OCI-LY7 (cell line): ENCODE measurements at regions not wholly inside any gene's neighbourhood (a gene's known extent, or its start where the extent isn't known, plus 50 kb on each side); places are given as distances from the start of the nearest gene placed in this dataset.

Source experiments
- EZH2phosphoT487 ChIP-seq: fragments of 200-600 bp; sonication (generic); IDR thresholded peaks from 2 replicates; pipeline ENCODE4 v1.6.1; 2018; ENCODE audit warnings: low read depth, borderline replicate concordance, mild to moderate bottlenecking, mixed run types, antibody characterized with exemption, low read length, moderate library complexity, mixed read lengths
- TF ChIP-seq, protein P1 (sequence below): fragments of 200-600 bp; sonication (generic); conservative IDR thresholded peaks from 2 replicates; pipeline ENCODE4 v1.5.1; 2014; ENCODE audit warnings: mild to moderate bottlenecking, antibody characterized with exemption, low read length, moderate library complexity, mixed read lengths

DNA sequence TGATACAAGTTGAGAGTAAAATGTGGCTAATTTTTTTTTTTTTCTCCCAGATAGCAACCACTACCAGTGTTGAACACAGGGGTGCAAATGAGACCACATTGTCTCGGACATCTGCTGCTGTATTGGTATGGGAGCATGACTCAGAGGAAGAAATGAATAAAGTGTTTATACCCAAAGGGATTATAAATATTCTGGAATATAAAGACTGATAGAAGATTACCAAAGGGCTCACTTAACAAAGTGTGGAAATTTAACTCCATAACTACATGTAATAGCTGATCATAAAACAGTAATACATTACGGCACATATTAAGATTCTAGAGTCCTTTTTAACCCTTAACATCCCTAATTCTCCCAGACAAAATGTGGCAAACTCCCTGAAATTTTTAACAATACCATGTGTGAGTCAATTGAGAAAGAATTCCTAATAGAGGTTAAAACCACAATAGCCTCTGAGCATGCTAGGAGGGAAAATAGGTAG is 1023.0 kb upstream of the ACVR2A start:
- TF ChIP-seq, protein P1, sequence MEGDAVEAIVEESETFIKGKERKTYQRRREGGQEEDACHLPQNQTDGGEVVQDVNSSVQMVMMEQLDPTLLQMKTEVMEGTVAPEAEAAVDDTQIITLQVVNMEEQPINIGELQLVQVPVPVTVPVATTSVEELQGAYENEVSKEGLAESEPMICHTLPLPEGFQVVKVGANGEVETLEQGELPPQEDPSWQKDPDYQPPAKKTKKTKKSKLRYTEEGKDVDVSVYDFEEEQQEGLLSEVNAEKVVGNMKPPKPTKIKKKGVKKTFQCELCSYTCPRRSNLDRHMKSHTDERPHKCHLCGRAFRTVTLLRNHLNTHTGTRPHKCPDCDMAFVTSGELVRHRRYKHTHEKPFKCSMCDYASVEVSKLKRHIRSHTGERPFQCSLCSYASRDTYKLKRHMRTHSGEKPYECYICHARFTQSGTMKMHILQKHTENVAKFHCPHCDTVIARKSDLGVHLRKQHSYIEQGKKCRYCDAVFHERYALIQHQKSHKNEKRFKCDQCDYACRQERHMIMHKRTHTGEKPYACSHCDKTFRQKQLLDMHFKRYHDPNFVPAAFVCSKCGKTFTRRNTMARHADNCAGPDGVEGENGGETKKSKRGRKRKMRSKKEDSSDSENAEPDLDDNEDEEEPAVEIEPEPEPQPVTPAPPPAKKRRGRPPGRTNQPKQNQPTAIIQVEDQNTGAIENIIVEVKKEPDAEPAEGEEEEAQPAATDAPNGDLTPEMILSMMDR: no peak
- no peak for TF ChIP-seq EZH2phosphoT487
